Stimulated activated CD8-positive, alpha-beta memory T cell treated with anti-CD3 and anti-CD28 coated beads, Interleukin-12 subunit alpha, Interleukin-12 subunit beta, amount 100 ng/mL, for 24 hours (primary cell): ENCODE measurements at regions not wholly inside any gene's neighbourhood (a gene's known extent, or its start where the extent isn't known, plus 50 kb on each side); places are given as distances from the start of the nearest gene placed in this dataset.

ENCODE experiments used
- DNase-seq: peaks from one replicate; pipeline ENCODE4 v3.0.0-alpha.2; 2020; ENCODE audit errors: extremely low read depth

DNA sequence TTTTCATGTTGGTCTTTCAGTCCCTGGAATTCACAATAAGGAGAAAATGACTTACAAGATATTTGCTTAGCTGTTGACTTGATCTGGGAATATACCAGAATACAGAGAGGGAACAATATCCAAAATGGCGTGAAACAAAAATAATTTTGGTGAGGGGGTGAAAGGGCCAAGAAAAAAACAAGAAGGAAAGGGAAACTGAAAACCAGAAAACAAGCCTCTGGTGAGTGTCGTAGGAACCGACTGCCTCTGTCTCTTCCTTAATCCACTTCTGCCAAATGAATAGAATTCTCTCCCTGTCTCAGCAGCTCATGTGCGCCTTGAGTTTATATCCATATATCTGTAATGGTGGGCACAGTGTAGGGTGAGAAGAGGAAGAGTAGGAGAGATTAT is 367.6 kb downstream of the ETS1 start:
- DNase-seq = no peak

DNA sequence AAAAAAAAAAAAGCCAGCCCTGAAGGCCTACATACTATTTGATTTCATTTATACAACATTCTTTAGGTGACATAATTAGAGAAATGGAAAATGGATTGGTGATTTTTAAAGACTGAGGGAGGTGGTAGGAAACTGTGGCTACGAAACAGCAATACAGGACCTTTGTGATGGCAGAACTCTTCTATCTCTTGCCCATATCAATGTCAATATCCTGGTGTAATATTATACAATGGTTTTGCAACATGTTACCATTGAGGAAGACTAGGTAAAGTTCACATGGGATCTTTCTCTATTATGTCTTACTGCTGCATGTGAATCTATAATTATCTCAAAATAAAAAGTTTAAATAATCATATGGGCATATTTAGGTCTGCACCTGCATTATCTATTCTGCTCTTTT is 371.2 kb downstream of the ETS1 start:
- DNase-seq = no peak

DNA sequence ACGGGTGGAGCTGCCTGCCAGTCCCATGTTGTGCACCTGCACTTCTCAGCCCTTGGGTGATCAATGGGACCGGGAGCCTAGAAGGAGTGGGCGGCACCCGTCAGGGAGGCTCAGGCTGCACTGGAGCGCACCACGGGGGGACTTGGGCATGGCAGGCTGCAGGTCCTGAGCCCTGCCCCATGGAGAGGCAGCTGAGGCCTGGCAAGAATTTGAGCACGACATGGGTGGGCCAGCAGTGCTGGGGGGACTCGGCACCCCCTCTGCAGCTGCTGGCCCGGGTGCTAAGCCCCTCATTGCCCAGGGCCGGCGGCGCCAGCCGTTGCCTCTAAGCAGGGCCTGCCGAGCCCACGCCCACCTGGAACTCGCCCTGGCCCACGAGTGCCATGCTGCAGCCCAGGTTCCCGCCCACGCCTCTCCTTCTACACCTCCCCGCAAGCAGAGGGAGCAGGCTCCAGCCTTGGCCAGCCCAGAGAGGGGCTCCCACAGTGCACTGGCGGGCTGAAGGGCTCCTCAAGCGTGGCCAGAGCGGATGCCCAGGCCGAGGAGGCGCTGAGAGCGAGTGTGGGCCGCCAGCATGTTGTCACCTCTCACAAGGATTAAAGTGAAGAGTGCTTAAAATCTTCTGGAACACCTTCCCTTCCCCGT is 372.0 kb downstream of the ETS1 start:
- no peak for DNase-seq

DNA sequence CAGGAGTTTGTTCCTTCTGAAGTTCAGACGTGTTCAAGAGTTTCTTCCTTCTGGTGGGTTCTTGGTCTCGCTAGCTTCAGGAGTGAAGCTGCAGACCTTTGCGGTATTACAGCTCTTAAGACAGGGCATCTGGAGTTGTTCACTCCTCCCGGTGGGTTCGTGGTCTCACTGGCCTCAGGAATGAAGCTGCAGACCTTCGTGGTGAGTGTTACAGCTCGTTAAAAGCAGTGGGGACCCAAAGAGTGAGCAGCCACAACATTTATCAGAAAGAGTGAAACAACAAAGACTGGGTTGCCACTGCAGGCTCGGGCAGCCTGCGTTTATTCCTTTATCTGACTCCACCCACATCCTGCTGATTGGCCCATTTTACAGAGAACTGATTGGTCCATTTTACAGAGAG is 373.1 kb downstream of the ETS1 start:
- DNase-seq = no peak

DNA sequence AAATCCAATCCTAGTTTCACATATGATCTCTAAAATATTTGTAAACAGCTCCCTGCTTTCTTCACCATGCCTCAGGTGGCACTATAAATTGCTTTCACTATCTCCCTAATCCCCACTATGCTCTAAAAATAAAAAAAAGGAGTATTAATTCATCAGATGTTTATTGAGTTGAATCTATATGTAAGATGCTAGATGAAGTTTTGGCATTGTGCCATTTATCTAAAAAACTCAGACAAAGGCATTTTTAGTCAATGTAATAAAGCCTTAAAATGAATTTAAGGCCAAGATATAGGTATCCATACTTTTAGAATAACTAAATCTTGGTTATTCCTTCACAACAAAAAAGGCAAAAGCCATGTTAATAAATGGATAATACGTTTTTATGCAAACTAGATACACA is 373.9 kb downstream of the ETS1 start:
- DNase-seq = no peak

DNA sequence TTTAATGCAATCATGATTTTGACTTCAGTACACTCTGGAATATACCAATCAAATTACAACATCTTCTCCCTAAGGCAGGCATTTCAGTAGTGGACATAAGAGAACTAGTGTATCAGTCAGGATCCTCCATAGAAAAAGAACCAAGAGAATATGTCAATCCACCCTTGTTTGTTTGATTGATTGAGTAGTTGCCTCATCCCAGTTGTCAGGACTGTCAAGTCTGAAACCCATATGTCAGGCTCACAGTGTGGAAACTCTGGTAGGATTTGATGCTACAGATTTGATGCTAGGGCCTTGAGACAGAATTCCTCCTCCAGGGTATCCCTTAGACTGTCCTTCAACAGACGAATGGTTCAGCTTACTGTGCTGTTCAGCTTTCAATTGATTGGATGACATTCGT is 375.0 kb downstream of the ETS1 start:
- no peak for DNase-seq

DNA sequence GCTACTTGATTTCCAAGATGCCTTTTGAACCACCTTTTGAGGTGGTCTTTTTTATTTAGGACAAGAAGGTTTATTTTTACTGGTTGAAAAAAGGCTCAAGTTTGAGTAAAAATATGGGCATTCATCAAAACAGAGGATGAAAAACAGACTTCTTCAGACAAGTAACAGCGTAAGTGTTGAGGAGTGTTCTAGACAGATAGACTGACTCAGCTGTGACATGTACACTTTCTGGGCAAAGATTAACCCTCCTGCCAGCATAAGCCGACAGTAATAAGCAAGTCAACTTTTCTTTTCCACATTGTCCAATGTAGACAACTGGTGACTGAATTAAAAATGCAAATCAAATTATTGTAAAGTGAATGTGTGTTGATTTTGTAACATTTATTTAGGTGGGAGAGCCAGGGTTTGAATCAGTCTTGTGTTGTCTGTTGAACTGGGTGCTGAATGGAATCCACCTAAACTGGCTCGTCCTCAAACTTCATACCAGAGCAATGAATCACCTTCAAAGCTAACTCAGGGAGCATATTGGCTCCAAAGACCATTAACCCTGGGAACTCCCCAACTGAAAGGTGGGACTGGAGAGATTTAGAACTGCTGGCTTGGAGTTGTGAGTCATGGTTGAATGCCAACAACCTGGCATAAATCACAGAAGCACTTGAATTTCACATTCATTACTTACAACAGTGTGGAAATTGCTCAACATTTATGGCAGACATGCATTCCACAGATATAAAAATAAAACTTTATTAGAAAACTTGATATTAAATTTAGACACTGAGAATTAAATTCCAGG is 377.0 kb downstream of the ETS1 start:
- DNase-seq = no peak

DNA sequence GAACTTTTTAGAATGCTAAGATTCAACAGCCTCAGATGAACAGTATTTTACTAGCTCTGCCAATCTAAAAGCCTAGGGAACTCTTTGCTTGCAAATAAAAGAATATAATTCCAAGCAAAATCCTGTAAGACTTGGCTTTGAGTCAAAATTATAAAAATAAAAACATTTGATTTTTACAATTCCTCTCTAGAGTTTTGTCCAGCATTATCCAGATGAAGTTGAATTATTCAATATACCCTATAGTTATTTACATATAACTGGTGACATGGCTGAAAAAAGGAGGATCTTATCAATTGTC is 378.3 kb downstream of the ETS1 start:
- DNase-seq = no peak

DNA sequence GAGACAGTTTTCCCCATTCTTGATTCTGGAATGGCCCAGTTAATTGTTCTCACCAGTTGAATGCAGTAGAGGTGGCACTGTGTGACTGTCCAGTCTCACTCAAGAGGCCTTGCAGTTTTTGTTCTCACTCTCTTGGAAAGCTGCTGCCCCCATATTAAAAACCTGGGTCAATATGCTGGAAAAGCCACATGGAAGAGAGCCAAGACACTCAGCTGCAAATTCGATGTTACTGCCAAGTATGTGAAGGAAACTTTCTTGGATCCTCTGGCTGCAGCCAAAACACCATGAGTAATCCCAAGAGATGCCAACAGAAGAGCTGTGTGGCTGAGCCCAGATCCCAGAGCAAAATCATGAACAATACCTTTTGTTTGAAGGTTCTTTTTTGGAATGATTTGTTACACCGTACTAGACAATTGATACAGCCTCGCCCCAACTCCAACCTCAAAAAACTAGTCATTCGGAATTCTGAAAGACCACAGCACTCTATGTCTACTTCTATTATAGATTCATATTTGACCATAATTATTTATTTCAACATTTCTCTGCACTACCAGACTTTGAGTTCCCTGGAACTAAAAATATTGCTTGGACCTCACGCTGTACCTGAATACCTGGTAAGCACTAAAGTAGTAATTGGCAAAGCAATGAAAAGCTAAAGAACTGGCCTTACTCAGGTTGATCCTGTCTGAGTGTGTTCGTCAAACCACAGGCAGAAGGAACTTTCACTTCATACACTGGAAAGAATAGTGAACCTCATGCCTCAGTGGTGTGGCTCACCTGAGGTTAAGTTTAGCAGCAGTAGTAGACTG is 378.8 kb downstream of the ETS1 start:
- DNase-seq = no peak

DNA sequence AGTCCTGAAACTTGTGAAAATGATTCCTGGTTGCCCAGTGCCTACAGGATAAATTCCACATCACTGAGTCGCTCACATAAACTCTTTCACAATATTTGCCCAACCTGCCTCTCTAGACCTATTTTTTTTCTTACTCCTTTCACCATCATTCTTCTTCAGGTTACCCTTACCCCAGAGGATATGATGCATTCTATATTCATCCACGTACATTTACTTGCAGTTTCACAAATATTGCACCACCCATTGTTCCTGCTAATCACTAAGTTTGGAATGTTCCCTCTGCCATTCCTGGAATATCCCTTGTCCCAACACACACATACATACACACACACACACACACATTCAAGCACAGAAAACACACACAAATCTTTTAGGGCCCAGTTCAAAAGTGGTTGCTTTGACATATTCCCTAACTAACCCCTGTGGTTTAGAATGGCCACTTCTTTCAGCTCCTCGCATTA is 379.5 kb downstream of the ETS1 start:
- no peak for DNase-seq

DNA sequence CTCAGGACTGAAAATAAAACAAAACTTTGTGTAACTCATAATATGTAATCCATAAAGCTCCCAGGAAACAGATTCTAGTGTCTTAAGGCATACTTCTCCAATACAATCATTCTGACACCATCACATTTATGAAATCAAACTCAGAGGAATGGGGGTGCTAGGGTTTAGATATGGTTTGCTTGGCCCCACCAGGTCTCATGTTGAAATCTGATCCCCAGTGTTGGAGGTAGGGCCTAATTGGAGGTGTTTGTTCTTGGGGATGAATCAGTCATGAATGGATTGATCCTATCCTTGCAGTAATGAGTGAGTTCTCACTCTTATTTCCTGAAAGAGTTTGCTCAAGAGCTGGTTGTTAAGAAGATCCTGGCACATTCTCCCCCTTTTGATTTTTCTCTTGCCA is 380.9 kb downstream of the ETS1 start:
- DNase-seq = no peak

DNA sequence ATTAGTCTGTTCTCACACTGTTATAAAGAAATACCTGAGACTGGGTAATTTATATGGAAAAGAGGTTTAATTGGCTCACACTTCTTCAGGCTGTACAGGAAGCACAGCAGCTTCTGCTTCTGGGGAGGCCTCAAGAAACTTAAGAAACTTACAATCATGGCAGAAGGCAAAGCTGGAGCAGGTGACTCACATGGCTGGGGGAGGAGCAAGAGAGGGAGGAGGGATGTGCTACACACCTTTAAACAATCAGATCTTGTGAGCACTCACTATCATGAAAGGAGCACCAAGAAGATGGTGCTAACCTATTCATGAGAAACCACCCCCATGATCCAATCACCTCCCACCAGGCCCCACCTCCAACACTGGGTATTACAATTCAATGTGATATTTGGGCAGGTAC is 381.6 kb downstream of the ETS1 start:
- no peak for DNase-seq

DNA sequence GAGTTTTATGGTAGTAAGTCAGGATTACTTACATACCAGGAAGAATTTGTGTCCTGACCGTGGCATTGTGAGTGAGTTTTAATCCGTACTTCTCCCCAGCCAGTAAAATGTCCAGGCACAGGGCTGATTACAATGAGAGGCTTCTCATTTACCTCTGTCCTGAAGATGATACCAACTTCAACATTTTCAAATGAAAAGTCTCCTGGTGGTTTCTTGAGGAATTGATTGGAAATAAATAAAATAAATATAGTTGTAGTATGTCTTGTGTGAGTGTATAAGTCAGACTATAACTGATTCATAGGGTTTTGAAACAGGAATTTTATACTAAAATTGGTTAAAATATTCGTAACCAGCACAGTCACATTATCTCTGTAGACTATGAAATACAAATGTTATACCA is 382.5 kb downstream of the ETS1 start:
- DNase-seq = no peak

DNA sequence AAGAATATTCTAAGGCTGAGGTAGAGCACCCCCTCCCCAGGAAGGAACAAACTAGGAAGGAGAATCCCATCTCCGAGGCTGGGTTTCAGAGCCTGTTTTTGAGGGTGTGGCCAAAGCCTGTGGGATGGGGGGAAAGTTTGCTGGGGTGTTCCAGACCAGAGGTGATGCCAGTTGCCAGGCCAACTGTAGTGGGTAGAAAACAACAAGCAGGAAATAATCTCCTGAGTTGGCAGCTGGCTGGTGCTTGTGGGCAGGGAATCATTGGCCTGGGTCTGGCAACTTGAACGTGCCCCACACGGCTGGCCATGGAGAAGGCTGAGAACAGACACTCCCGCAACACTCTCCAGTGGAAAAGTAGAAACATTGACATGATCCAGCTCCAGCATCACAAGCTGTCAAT is 385.6 kb downstream of the ETS1 start:
- DNase-seq = no peak

DNA sequence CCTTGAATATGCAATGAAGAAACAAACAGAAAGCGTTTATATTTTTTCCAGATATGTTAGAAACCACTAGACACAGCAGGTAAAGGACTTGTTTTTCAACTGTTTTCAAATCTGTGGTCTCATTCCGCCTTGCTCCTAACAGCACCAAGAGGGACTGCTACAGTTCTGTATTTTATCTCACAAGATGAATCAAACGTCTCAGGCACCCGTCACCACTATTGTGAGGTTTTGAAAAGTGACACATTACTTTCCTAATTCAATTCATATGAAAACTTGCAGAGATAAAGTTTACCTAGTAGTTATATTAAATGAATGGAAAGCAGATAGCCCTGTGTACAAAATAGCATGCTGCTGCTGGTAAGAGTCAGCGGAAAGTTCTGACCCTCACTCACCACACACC is 386.3 kb downstream of the ETS1 start:
- DNase-seq = no peak

DNA sequence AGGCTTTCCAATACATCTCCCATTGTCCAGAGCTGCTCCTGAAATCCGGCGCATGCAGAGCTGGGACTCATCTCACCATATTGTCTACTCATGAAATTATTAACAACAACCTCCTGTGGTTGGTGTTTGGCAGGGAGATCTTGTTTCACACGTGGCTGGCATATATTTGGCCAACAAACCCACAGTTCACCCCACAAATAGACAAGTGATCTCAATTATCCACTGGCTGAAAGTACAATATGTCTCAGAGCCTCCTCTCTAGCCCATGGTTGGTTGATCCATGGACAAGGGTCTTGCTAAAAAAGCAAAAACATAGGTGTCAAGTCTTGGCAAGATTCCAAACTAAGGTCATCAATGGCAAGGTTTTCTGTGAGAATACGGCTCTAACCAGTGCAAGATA is 386.9 kb downstream of the ETS1 start:
- no peak for DNase-seq

DNA sequence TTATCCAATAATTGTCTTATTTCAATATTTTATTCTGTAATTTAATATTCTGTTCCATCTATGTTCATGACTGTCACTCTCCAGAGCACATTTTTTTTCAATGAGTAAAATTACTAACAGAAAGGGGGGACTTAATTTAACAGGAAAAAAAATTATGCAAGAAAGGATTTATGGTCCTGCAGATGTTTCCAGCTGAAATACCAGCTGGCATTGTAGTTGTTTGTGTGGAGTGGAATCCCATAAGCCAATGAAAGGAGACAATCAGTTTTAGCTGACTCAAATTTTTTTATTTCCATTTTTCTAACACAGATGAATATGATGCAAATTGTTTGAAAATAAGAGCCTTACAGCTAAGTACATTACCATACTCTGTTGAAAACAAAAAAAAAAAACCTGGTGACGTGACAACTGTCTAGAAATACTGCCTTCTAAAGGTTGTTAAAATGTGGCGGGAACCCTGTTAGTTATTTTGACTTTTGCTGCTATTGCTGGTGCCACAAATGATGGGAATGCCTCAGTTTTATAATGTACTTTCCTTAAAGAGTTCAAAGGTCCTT is 389.1 kb downstream of the ETS1 start:
- no peak for DNase-seq

DNA sequence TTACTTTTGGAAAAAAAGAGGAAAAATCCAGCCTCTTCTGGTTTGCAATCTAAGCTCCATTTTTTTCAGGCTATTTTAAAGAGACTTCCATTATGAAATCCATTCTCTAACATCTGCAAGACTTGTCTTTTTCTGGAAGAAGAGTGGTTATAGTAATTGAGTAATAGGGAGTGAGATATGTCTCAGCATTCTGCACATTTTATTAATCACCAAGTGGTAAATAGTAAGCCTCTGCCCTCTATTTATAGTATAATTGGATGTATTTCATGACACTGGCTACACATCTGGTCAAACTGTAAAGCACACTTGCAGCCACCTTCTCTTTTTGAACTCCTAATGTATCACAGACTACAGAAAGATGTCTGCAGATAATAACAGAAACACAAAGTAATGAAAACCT is 391.1 kb downstream of the ETS1 start:
- DNase-seq = no peak

DNA sequence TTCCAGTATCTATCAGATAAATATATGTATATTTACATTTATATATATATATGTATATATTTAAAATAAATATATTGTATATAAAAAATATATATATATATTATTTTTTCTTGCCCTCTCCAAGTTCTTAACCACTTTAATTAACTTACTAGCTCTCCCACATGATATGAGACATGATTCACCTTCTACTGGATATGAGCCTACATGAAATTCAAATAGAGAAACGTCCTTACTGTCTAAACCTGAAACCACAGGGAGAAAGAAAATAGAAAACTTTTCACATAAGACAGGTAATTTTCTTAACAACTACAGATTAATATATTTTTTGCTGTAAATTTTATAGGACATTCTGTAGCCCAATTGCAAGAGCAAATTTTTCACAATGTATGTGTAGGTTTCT is 391.6 kb downstream of the ETS1 start:
- no peak for DNase-seq

DNA sequence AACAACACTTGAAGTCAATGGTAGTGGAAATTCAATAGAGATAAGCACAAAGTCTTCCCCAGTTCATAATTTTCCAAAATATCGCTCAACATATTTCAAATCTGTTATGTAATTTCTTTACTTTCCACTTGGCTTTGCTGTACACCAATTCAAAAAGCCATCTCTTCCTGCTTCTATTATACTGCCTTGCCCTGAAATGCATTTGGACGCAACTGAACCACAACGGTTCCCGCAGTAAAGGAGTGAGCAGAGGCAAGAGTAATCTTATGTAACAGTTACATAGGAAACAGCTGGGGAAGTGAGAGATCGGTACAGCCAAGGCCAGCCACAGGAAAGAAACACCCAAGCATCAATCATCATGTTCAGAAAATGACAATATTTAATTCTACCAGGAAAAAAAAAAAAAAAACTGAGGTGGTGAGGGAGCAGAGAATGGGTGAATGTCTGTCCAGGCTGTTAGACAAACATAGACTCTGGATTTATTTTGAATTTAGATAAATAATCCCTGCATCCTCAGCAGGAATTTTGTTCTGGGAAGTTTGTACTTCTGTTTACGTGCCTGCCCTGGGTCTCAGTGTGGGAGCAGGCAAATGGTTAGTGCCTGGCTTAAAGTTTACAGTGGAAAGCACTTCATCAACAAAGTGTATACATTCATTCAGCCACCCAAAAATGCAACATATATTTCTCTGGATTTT is 392.2 kb downstream of the ETS1 start:
- DNase-seq = no peak

DNA sequence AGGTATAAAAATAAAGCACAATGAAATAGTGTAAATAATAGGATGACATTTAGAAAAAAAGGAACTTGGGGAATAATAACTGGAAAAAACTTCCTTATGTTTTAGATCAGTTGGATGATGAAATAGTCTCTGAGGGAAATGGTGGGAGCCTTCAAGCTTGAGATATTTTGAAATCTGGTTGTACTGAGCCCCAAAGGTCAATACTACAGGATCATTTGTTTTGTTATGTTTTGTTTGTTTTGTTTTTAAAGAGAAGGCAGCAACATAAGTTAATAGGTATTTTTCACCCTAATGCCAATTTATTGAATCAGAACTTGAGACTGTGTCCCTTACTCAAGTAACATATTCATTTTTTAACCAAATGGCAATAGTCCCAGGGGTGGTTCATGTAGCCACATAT is 393.1 kb downstream of the ETS1 start:
- DNase-seq = no peak

DNA sequence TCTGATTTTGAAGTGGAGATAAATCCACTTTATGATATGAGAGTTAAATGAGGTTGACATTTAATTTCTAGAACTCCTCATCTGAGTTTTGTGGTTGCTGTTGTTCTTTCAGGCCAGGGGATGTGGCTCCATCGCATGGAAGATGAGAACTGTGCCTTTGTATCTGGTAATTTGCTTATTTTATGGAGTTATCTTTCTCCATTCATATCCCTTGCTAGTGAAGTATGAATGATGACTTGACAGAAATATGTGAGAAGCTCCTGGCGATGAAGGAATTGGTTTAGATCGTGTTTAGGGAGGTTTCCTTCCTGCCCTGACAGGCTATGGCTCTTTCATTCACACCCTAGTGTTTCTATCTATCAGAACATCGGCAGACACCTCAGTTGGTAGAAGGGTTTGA is 393.7 kb downstream of the ETS1 start:
- DNase-seq = no peak
